ENCODE measurements at regions not wholly inside any gene's neighbourhood (a gene's known extent, or its start where the extent isn't known, plus 50 kb on each side); places are given as distances from the start of the nearest gene placed in this dataset.

- no peak for DNase-seq (ENCODE audit: low read depth in 2 of 2)
Observed at GRCh38 chr9:30722065-30722464, 1662.4 kb upstream of the ACO1 start.

GRCh38 chr9:30723656-30724055 lies 1660.8 kb upstream of the ACO1 start:
- DNase-seq (ENCODE audit: low read depth in 2 of 2) = no peak

GRCh38 chr9:30732060-30732459 lies 1652.4 kb upstream of the ACO1 start:
- DNase-seq (ENCODE audit: low read depth in 2 of 2) = no peak

- DNase-seq (ENCODE audit: low read depth in 2 of 2) = no peak
Observed at GRCh38 chr9:30744871-30745270, 1639.6 kb upstream of the ACO1 start.

- DNase-seq (ENCODE audit: low read depth in 2 of 2) = no peak
Observed at GRCh38 chr9:30746589-30746988, 1637.9 kb upstream of the ACO1 start.

- DNase-seq (ENCODE audit: low read depth in 2 of 2) = no peak
Observed at GRCh38 chr9:30757723-30758122, 1626.7 kb upstream of the ACO1 start.

GRCh38 chr9:30758726-30759446 lies 1625.6 kb upstream of the ACO1 start:
- DNase-seq (ENCODE audit: low read depth in 2 of 2) = no peak

- DNase-seq (ENCODE audit: low read depth in 2 of 2) = no peak
Observed at GRCh38 chr9:30765318-30765717, 1619.1 kb upstream of the ACO1 start.

- DNase-seq (ENCODE audit: low read depth in 2 of 2) = no peak
Observed at GRCh38 chr9:30771163-30771708, 1613.2 kb upstream of the ACO1 start.

- no peak for DNase-seq (ENCODE audit: low read depth in 2 of 2)
Observed at GRCh38 chr9:30771760-30772159, 1612.7 kb upstream of the ACO1 start.

GRCh38 chr9:30773427-30773826 lies 1611.0 kb upstream of the ACO1 start:
- DNase-seq (ENCODE audit: low read depth in 2 of 2) = no peak

GRCh38 chr9:30774326-30774725 lies 1610.1 kb upstream of the ACO1 start:
- DNase-seq (ENCODE audit: low read depth in 2 of 2) = no peak

- no peak for DNase-seq (ENCODE audit: low read depth in 2 of 2)
Observed at GRCh38 chr9:30775236-30775635, 1609.2 kb upstream of the ACO1 start.

- no peak for DNase-seq (ENCODE audit: low read depth in 2 of 2)
Observed at GRCh38 chr9:30796764-30797163, 1587.7 kb upstream of the ACO1 start.

- DNase-seq (ENCODE audit: low read depth in 2 of 2) = no peak
Observed at GRCh38 chr9:30799527-30800101, 1584.8 kb upstream of the ACO1 start.

GRCh38 chr9:30800421-30800820 lies 1584.0 kb upstream of the ACO1 start:
- DNase-seq (ENCODE audit: low read depth in 2 of 2) = no peak

GRCh38 chr9:30812821-30813220 lies 1571.6 kb upstream of the ACO1 start:
- DNase-seq (ENCODE audit: low read depth in 2 of 2) = no peak

- DNase-seq (ENCODE audit: low read depth in 2 of 2) = no peak
Observed at GRCh38 chr9:30815585-30815984, 1568.9 kb upstream of the ACO1 start.

- DNase-seq (ENCODE audit: low read depth in 2 of 2) = no peak
Observed at GRCh38 chr9:30845136-30845535, 1539.3 kb upstream of the ACO1 start.

- no peak for DNase-seq (ENCODE audit: low read depth in 2 of 2)
Observed at GRCh38 chr9:30846651-30847050, 1537.8 kb upstream of the ACO1 start.

GRCh38 chr9:30851600-30851999 lies 1532.8 kb upstream of the ACO1 start:
- DNase-seq (ENCODE audit: low read depth in 2 of 2) = no peak

- DNase-seq (ENCODE audit: low read depth in 2 of 2) = no peak
Observed at GRCh38 chr9:30900706-30901105, 1483.7 kb upstream of the ACO1 start.

GRCh38 chr9:30913331-30913730 lies 1471.1 kb upstream of the ACO1 start:
- DNase-seq (ENCODE audit: low read depth in 2 of 2) = no peak
